ENCODE measurements at regions not wholly inside any gene's neighbourhood (a gene's known extent, or its start where the extent isn't known, plus 50 kb on each side); places are given as distances from the start of the nearest gene placed in this dataset.

GRCh38 chr3:5729852-5730251 is 542.3 kb downstream of the EDEM1 start:
- no peak overlapping the region for H3K14ac ChIP-seq (ENCODE audit: low read length)
- no peak overlapping the region for H3K23ac ChIP-seq (ENCODE audit: low read depth, low read length, poor library complexity)
- no peaks in the 10 kb centered on the region for H3K36me3 ChIP-seq (replicated peaks in 1 of 2; ENCODE audit: control insufficient read depth in 2 of 2, insufficient read depth in 2 of 2, low read length in 2 of 2)
- no peak overlapping the region for H2BK120ac ChIP-seq (ENCODE audit: low read depth, low read length)
- H3K4me2 ChIP-seq (ENCODE audit: insufficient read depth, low read length, poor library complexity, severe bottlenecking): no peak overlapping the region
- no peaks in the 10 kb centered on the region for H3K9me3 ChIP-seq (replicated peaks in 1 of 2; ENCODE audit: control insufficient read depth in 2 of 2, insufficient read depth in 1 of 2, low read depth in 1 of 2, low read length in 2 of 2)
- WGBS, 2 donors (ENCODE audit: extremely low coverage in 2 of 2, insufficient read length in 2 of 2, insufficient replicate concordance in 1 of 2): no CpG with 5 or more reads among the region's 4 CpGs
- H4K91ac ChIP-seq (ENCODE audit: low read depth, low read length, poor library complexity): no peak overlapping the region
- no peaks in the 10 kb centered on the region for H3K79me1 ChIP-seq (ENCODE audit: low read depth, low read length)
- no peak overlapping the region for H2BK12ac ChIP-seq (ENCODE audit: low read length)
- H2BK15ac ChIP-seq (ENCODE audit: low read length): no peak overlapping the region
- H3K4ac ChIP-seq (ENCODE audit: low read length): no peak overlapping the region
- no peak overlapping the region for H2BK5ac ChIP-seq (ENCODE audit: low read length)
- no peak overlapping the region for H3K9ac ChIP-seq (ENCODE audit: low read depth, low read length, poor library complexity)
- no peak overlapping the region for H3K18ac ChIP-seq (ENCODE audit: low read length)
- no peak overlapping the region for H4K8ac ChIP-seq (ENCODE audit: low read depth, low read length)
- no peak overlapping the region for H2AK5ac ChIP-seq (ENCODE audit: low read depth, low read length)
- no peak overlapping the region for H3K27ac ChIP-seq (replicated peaks; ENCODE audit: low read length)
- no peak overlapping the region for H2AFZ ChIP-seq (ENCODE audit: low read length)
- no peak overlapping the region for H3K4me3 ChIP-seq (ENCODE audit: low read length in 2 of 2)
- no peak for DNase-seq (ENCODE audit: low spot score)
- peaks cover 0 to 2% of the 10 kb centered on the region in 2 donors for H3K4me1 ChIP-seq (ENCODE audit: control insufficient read depth in 2 of 2, insufficient read depth in 1 of 2, low read depth in 1 of 2, low read length in 2 of 2)
- H3K27me3 ChIP-seq (ENCODE audit: control insufficient read depth in 3 of 3, insufficient read depth in 3 of 3, low read depth in 1 of 3, low read length in 3 of 3): no peaks in the 10 kb centered on the region

DNA sequence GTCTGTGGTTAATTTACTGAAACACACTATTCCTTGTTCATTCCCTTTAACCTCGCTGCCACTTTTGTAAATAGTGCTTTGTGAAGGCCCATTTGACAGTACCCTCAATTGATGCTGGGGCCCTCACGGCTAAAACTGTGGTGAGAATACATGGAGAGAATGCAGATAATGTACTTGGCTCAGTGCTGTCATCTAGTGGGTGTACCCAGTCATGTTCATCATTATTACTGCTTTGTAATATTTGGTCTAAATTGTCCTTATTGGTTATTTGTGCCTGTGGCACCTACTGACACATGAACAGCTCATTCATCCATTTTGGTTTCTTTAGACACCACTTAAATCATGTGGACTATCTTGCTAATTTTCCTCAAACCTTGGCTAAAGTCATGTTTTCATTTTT is 543.6 kb downstream of the EDEM1 start:
- no peak overlapping the region for H2AFZ ChIP-seq (ENCODE audit: low read length)
- H3K36me3 ChIP-seq (replicated peaks in 1 of 2; ENCODE audit: control insufficient read depth in 2 of 2, insufficient read depth in 2 of 2, low read length in 2 of 2): no peaks in the 10 kb centered on the region
- H2BK120ac ChIP-seq (ENCODE audit: low read depth, low read length): no peak overlapping the region
- H3K4me3 ChIP-seq (ENCODE audit: low read length in 2 of 2): no peak overlapping the region
- WGBS, 2 donors (ENCODE audit: extremely low coverage in 2 of 2, insufficient read length in 2 of 2, insufficient replicate concordance in 1 of 2): no CpG with 5 or more reads among the region's 2 CpGs
- DNase-seq (ENCODE audit: low spot score): no peak
- H3K9me3 ChIP-seq (replicated peaks in 1 of 2; ENCODE audit: control insufficient read depth in 2 of 2, insufficient read depth in 1 of 2, low read depth in 1 of 2, low read length in 2 of 2): no peaks in the 10 kb centered on the region
- peaks cover 0 to 6% of the 10 kb centered on the region in 2 donors for H3K4me1 ChIP-seq (ENCODE audit: control insufficient read depth in 2 of 2, insufficient read depth in 1 of 2, low read depth in 1 of 2, low read length in 2 of 2)
- H3K18ac ChIP-seq (ENCODE audit: low read length): no peak overlapping the region
- H3K4me2 ChIP-seq (ENCODE audit: insufficient read depth, low read length, poor library complexity, severe bottlenecking): no peak overlapping the region
- no peak overlapping the region for H3K27ac ChIP-seq (replicated peaks; ENCODE audit: low read length)
- no peak overlapping the region for H4K8ac ChIP-seq (ENCODE audit: low read depth, low read length)
- H4K91ac ChIP-seq (ENCODE audit: low read depth, low read length, poor library complexity): no peak overlapping the region
- no peak overlapping the region for H2BK12ac ChIP-seq (ENCODE audit: low read length)
- H3K4ac ChIP-seq (ENCODE audit: low read length): no peak overlapping the region
- H3K79me1 ChIP-seq (ENCODE audit: low read depth, low read length): no peaks in the 10 kb centered on the region
- no peak overlapping the region for H3K23ac ChIP-seq (ENCODE audit: low read depth, low read length, poor library complexity)
- H2BK5ac ChIP-seq (ENCODE audit: low read length): no peak overlapping the region
- no peak overlapping the region for H2BK15ac ChIP-seq (ENCODE audit: low read length)
- no peak overlapping the region for H3K14ac ChIP-seq (ENCODE audit: low read length)
- no peak overlapping the region for H3K9ac ChIP-seq (ENCODE audit: low read depth, low read length, poor library complexity)
- no peaks in the 10 kb centered on the region for H3K27me3 ChIP-seq (ENCODE audit: control insufficient read depth in 3 of 3, insufficient read depth in 3 of 3, low read depth in 1 of 3, low read length in 3 of 3)
- no peak overlapping the region for H2AK5ac ChIP-seq (ENCODE audit: low read depth, low read length)

DNA sequence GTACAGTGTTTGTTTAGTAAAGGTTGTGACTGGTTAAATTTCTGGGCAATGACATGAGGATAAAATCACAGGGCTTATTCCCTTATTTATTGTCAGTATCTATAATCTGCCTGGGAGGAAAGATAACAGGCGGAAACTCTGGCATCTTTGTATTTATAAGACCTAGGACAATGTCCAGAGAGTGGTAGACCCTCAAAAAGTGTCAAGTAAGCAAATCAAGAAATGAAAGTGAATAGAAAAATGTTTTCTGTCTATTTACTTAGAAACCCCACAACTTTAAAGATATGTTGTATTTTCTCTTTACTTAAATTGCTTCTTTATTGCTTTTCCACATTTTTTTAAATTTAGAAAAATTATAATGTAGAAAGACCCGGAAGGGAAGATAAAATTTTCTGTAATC is 544.6 kb downstream of the EDEM1 start:
- H3K9ac ChIP-seq (ENCODE audit: low read depth, low read length, poor library complexity): no peak overlapping the region
- H2AK5ac ChIP-seq (ENCODE audit: low read depth, low read length): no peak overlapping the region
- no peaks in the 10 kb centered on the region for H3K79me1 ChIP-seq (ENCODE audit: low read depth, low read length)
- no peak overlapping the region for H3K14ac ChIP-seq (ENCODE audit: low read length)
- no peak overlapping the region for H3K4me2 ChIP-seq (ENCODE audit: insufficient read depth, low read length, poor library complexity, severe bottlenecking)
- H3K27ac ChIP-seq (replicated peaks; ENCODE audit: low read length): no peak overlapping the region
- H3K4me3 ChIP-seq (ENCODE audit: low read length in 2 of 2): no peak overlapping the region
- no peak overlapping the region for H3K23ac ChIP-seq (ENCODE audit: low read depth, low read length, poor library complexity)
- no peak overlapping the region for H2BK12ac ChIP-seq (ENCODE audit: low read length)
- no peaks in the 10 kb centered on the region for H3K36me3 ChIP-seq (replicated peaks in 1 of 2; ENCODE audit: control insufficient read depth in 2 of 2, insufficient read depth in 2 of 2, low read length in 2 of 2)
- H2BK5ac ChIP-seq (ENCODE audit: low read length): no peak overlapping the region
- H4K91ac ChIP-seq (ENCODE audit: low read depth, low read length, poor library complexity): no peak overlapping the region
- H3K4ac ChIP-seq (ENCODE audit: low read length): no peak overlapping the region
- no peaks in the 10 kb centered on the region for H3K9me3 ChIP-seq (replicated peaks in 1 of 2; ENCODE audit: control insufficient read depth in 2 of 2, insufficient read depth in 1 of 2, low read depth in 1 of 2, low read length in 2 of 2)
- no peak overlapping the region for H2AFZ ChIP-seq (ENCODE audit: low read length)
- no peak overlapping the region for H3K18ac ChIP-seq (ENCODE audit: low read length)
- H2BK120ac ChIP-seq (ENCODE audit: low read depth, low read length): no peak overlapping the region
- peaks cover 0 to 6% of the 10 kb centered on the region in 2 donors for H3K4me1 ChIP-seq (ENCODE audit: control insufficient read depth in 2 of 2, insufficient read depth in 1 of 2, low read depth in 1 of 2, low read length in 2 of 2)
- no peaks in the 10 kb centered on the region for H3K27me3 ChIP-seq (ENCODE audit: control insufficient read depth in 3 of 3, insufficient read depth in 3 of 3, low read depth in 1 of 3, low read length in 3 of 3)
- H4K8ac ChIP-seq (ENCODE audit: low read depth, low read length): no peak overlapping the region
- no peak overlapping the region for H2BK15ac ChIP-seq (ENCODE audit: low read length)
- WGBS, 2 donors (ENCODE audit: extremely low coverage in 2 of 2, insufficient read length in 2 of 2, insufficient replicate concordance in 1 of 2): no CpG with 5 or more reads among the region's 2 CpGs
- DNase-seq (ENCODE audit: low spot score): no peak

- Histone ChIP-seq H3K23ac (ENCODE audit: low read depth, low read length, poor library complexity) (no peak overlapping the region), H3K9ac (ENCODE audit: low read depth, low read length, poor library complexity) (no peak overlapping the region), H4K91ac (ENCODE audit: low read depth, low read length, poor library complexity) (no peak overlapping the region), H2BK12ac (ENCODE audit: low read length) (no peak overlapping the region), H3K27ac (replicated peaks; ENCODE audit: low read length) (no peak overlapping the region), H2BK5ac (ENCODE audit: low read length) (no peak overlapping the region), H3K27me3 (ENCODE audit: control insufficient read depth in 3 of 3, insufficient read depth in 3 of 3, low read depth in 1 of 3, low read length in 3 of 3) (no peaks in the 10 kb centered on the region), H2AFZ (ENCODE audit: low read length) (no peak overlapping the region), H2AK5ac (ENCODE audit: low read depth, low read length) (no peak overlapping the region), H3K14ac (ENCODE audit: low read length) (no peak overlapping the region), H3K4me3 (ENCODE audit: low read length in 2 of 2) (no peak overlapping the region), H3K9me3 (replicated peaks in 1 of 2; ENCODE audit: control insufficient read depth in 2 of 2, insufficient read depth in 1 of 2, low read depth in 1 of 2, low read length in 2 of 2) (no peaks in the 10 kb centered on the region), H4K8ac (ENCODE audit: low read depth, low read length) (no peak overlapping the region), H3K36me3 (replicated peaks in 1 of 2; ENCODE audit: control insufficient read depth in 2 of 2, insufficient read depth in 2 of 2, low read length in 2 of 2) (no peaks in the 10 kb centered on the region), H3K79me1 (ENCODE audit: low read depth, low read length) (no peaks in the 10 kb centered on the region), H3K4ac (ENCODE audit: low read length) (no peak overlapping the region), H3K18ac (ENCODE audit: low read length) (no peak overlapping the region), H3K4me2 (ENCODE audit: insufficient read depth, low read length, poor library complexity, severe bottlenecking) (no peak overlapping the region), H3K4me1 (ENCODE audit: control insufficient read depth in 2 of 2, insufficient read depth in 1 of 2, low read depth in 1 of 2, low read length in 2 of 2) (peaks cover 0 to 6% of the 10 kb centered on the region in 2 donors), H2BK120ac (ENCODE audit: low read depth, low read length) (no peak overlapping the region), H2BK15ac (ENCODE audit: low read length) (no peak overlapping the region)
- WGBS, 2 donors (ENCODE audit: extremely low coverage in 2 of 2, insufficient read length in 2 of 2, insufficient replicate concordance in 1 of 2): no CpG with 5 or more reads among the region's 4 CpGs
- DNase-seq (ENCODE audit: low spot score): no peak
These were observed 546.5 kb downstream of the EDEM1 start for GRCh38 chr3:5733995-5734394.
